Islet of Langerhans (tissue), 1 donor: ENCODE measurements at regions not wholly inside any gene's neighbourhood (a gene's known extent, or its start where the extent isn't known, plus 50 kb on each side); places are given as distances from the start of the nearest gene placed in this dataset.

ENCODE experiments used
- FAIRE-seq: peaks from one replicate; lab custom pipeline; 2011; peaks lifted over from hg19 to GRCh38; lab: Jason Lieb, UNC

DNA sequence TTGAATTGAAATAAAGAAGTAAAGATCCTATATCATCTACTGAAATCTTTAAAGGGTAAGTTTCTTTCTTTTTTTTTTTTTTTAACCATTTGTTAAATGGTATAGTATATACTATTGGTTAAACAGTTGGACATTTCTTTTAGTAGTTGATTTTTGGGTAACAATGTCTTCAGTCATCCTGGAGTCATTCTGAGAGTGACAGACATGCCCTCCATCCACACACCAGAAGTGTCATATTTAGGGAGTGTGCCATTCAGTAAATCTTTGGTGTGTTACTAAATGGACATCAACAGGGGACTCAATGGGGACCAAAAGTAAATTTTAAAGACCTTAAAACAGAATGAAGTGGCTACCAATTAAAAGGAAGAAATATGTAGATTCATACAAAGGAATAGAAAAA is 50.8 kb upstream of the SLC39A10 start:
- no peak for FAIRE-seq

DNA sequence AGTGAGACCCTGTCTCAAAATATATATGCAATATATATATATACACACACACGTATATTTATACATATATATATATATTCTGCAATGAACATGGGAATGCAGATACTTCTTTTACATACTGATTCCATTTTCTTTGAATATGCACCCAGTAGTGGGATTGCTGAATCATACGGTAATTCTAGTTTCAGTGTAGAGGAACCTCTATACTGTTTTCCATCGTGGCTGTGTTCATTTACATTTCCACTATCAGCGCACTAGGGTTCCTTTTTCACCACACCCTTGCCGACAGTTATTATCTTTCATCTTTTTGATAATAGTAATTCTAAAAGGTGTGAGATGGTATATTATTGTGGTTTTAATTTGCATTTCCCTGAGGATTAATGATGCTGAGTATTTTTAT is 52.3 kb upstream of the SLC39A10 start:
- no peak for FAIRE-seq

DNA sequence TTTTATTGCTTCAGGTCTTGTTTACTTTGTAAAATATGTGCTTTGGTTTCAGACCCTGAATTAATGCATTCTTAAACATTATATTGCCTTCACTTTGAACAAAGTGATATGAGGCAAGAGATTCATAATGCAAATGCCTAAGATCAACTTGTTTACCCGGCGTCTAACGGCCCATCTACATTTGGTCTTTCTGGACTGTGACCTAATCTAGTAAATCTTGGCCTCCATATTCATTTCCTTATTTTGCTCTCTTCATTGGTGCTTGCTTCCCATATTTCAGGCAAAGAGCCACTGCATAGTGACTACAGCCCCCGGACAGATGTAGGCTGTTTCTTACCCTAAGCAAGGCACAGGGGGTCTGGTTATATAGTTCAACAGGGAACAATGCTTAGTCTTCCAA is 53.0 kb upstream of the SLC39A10 start:
- no peak for FAIRE-seq

DNA sequence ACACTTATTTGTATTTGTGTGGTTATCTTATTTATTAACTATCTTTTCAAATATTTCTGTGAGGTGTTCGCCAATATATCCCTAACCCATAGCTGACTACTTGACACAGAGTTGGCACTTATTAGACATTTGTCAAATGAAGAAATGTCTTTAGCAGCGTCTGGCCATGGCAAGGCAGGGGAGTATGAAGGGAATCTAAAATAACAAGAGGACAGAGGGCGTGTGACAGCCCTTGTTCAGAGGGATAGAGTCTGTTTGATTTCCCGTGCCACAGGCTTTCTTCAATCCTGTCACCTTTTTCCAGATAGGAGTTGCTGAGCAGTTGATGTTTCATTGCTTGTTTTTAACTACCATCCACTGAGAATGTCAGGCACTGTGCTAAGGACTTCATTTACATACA is 53.6 kb upstream of the SLC39A10 start:
- no peak for FAIRE-seq

DNA sequence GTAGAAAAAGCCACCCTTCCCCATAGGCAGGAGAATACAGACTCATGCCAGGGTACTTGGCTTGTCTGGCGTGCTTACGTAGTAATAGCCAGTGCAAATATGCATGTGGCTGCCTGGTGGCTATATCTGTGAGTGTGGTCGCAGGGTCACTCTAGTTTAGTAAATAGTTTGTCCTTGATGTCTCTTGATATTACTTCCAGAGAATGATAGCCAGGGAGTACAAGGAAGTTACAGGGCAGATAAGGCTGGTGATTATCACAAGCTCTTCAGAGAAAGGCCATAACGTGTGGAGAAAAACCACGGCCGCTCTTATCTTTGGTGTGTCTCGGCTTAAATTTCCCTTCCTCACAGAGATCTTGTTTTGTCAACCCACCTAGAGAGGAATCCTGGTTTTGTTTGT is 54.3 kb upstream of the SLC39A10 start:
- no peak for FAIRE-seq

DNA sequence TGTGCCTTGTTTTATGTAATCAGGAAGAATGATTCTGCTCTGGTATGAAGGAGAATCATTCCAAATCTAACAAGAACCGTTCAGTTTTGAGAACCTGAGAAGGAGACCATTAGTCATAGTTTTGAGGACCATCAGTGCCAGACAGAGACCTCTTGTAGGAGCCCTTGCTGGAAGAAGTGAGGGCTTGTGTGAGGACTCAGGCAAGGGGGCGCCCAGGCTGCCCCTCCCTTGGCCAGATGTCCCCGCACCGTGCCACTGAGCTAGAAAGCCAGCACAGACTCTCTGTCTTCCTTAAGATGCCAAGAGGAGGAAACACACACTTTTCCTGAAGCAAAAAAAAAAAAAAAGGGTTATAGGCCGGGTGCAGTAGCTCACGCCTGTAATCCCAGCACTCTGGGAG is 55.7 kb upstream of the SLC39A10 start:
- no peak for FAIRE-seq

DNA sequence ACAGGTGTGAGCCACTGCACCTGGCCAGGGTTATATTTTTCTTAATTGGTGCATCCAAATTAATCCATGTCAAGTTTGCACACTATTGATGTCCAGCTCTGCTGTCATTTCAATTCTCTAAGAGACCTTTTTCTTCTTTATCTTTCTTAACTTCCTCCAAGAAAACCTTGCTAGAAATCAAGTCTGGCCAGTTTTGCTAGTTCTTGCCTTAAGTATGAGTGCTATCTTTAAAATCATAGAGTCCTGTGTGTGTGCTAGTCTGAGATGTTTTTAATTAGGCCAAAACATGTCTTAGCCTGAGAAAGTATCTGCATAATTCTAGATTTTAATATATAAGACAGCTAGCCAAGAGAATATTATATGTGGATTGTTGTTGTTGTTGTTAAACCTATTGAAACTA is 56.2 kb upstream of the SLC39A10 start:
- no peak for FAIRE-seq

DNA sequence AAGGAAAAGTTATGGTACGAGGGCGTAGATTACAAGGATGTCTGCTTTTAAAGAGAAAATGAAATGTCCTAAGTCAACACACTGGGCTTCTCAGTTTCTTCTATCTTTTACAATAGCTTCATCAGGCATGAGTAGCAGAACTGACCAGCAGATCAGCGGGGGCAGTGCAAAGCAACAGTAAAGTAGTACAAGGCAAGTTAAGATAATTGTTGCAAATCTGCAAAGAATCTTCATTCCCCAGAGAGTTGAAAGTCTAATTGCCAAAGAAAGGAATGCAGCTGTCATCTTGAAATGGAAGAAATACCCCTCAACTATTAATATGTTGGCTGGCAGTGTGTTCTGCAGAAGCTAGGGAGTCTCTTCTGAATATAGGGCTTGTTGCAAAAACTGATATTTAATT is 60.2 kb upstream of the SLC39A10 start:
- no peak for FAIRE-seq

DNA sequence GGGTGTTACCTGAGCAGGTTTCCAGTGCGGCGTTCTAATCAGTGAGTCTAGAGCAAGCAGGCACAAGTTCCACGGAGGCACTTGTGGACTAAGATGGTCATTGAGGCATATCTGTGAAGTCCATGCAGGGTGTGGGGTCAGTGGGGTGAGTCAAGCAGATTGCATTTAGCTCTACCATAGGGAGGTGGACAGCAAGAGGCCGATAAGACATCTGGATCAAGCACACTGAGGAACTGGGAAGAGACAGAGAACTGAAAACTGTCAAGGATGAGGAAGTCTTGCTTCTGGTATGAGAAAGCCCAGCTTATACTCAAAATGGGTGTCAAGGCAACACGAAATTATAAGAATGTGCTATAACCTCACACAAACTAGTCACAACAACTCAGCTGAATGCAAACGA is 61.2 kb upstream of the SLC39A10 start:
- FAIRE-seq = no peak

DNA sequence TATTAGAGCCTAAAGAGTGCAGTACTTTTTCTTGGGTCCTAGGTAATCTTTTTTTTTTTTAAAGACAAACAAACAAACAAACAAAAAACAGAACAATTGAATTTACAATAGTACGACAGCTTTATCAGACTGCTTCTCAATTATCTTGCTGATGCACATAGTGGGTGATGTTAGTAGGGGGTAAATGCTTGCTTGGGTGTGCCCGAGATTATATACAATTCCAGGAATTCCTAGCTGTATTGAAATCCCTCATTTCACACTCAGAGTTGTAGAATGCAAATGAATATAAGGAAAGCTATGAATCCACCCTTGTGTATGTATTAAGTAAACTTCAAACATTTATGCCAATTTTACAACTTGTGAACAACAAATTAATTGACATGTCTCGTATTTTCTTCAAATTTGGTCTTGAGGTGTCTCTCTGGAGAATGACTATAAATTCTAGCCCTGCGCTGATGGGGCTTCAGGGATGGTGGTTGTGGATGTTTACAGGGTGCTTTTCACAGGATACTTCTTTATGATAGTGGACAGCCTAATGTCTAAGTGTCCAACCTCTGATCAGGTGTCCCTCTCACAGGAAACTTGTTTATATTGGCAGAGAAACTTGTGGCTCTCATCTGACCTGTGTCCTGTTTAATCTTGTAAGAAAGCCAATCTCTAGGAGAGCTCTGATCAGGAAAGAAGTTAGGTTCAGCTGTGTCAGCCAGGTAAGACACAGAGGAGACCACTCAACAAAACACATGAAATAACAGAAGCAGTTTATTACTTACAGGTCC is 61.9 kb upstream of the SLC39A10 start:
- no peak for FAIRE-seq

DNA sequence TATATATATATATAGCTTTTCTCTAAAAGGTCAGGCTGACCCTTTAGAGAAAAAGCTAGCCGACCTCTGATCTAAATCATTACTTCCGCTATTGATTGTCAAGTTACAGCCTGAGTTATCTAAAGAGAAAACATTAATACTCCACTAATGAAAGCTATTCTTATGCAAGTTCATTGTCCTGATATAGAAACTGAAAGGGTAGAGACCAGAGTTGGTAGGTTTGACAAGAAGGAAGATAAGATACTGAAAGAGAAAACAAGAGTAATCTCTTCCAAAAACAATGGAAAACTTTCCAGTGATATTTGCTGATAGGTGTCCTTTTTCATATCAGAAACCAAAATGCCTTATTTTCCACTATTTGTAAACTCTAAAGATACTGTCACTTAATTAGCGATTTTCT is 62.8 kb upstream of the SLC39A10 start:
- FAIRE-seq = no peak

DNA sequence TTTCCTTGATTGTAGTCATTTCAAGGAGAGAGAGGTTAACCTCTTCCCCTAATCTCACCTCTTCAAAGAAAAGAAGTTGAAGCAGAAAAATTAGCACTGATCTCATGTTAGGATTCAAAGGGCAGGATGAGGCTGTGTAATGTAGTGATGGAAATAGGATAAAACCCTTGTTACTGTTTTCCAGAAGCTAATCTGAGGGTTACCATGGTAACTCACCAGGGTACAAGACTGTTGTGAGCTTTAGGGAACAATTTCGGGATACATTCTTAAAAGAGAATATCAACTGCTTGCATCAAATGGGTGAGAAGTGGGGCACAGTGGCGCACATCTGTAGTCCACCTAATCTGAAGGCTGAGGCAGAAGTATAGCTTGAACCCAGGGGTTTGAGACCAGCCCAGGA is 64.9 kb upstream of the SLC39A10 start:
- FAIRE-seq = no peak

DNA sequence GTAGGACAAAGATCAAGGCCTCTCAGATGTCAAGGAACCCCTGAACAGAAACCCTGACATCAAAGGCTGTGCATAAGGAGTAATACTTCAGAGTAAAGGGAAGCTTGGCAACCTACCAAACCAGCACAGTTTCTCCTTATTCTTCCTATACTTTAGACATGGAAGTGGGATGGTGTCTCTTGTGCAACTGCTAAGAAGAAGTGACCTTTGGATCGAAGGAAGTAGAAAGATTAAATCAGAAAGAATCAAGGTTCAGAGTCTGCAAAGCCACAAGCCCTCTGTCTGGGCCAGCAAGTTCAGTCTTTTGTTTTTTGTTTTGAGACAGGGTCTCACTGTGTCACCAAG is 66.2 kb upstream of the SLC39A10 start:
- no peak for FAIRE-seq

DNA sequence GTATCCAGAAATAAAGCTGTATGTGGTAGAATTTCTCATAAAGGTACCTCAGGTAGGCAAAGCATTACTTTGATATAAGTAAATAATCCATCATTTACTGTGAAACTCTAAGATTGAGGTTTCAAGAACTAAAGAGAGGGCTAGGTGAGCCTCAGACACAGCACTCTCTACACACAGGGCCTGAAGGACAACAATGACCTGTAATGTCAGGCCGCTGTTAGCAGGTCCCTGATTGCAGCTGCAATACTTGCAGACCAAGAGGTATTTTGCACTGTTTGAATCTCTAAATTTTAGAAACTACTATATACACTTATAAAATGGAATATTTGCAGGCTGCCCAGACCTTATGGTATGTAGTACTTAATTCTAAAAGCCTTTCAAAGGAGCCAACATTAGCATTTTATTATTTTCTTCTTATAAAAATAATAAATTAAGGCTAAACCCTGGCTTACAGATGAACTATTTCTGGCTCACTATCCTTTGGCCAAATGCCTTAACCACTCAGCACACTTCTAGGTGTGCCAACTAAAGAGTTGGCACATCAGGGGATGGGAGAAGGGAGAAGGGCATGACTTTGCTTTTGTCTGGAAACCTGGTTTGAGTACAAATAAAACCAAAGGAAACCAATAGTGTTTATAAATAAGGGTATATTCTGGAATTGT is 66.7 kb upstream of the SLC39A10 start:
- no peak for FAIRE-seq

DNA sequence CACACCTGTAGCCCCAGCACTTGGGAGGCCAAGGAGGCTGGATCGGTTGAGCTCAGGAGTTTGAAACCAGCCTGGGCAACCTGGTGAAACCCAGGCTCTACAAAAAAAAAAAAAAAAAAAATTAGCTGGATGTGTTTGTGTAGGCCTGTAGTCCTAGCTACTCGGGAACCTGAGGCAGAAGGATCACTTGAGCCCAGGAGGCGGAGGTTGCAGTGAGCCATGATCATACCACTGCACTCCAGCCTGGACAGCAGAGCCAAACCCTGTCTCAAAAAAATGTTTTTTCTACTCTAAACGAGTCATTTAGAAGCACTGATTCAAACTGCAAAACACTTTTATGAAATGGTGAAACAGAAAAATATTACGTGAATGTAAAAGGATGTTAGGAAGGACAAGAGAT is 69.1 kb upstream of the SLC39A10 start:
- FAIRE-seq = no peak

DNA sequence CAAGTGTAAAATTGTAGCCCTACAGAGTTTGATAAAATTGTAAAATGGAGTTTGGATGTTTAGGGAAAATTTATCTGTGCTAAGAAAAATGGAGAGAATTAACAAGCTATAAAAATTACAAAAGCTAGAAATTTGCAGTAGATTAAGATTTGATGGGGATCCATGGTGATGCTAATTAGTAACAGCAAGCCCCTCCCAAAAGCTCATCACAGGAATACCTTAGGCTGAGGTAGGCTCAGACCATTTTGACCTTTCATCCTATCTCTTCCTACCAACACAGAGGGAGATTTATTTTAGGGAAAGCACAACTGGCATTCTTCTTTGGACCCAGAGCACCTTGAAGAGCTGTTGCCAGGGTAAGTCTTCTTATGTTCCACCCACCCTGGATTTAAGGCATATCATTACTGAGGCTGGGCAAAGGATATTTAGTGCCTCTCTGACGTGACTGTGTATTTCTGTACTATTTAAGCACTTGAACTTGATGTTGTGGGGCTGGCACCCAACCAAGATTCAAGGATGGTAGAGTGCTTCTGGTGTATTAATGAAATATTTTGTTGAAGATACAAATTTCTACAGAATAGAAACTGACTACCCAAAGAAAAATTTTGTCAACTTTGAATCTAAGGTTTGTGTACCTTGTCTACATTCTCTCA is 70.8 kb upstream of the SLC39A10 start:
- FAIRE-seq = no peak

DNA sequence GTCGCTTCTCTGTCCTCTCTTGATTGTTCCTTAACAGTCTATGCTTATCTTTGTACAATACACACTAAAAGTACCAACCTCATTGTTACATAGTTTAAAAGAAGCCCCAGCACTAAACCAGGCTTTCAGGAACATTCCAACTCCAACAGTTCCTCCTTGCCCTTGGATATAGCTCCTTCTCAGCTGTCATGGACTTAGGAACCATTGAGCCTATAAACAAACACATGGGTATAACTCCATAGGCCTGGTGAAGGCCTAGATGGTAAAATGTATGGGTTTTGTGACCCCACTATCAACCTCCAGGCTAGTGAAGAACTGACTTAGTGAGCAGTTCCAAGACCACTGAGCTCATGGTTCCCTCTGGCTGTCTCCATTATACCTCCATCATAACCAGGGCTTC is 74.8 kb upstream of the SLC39A10 start:
- FAIRE-seq = no peak

DNA sequence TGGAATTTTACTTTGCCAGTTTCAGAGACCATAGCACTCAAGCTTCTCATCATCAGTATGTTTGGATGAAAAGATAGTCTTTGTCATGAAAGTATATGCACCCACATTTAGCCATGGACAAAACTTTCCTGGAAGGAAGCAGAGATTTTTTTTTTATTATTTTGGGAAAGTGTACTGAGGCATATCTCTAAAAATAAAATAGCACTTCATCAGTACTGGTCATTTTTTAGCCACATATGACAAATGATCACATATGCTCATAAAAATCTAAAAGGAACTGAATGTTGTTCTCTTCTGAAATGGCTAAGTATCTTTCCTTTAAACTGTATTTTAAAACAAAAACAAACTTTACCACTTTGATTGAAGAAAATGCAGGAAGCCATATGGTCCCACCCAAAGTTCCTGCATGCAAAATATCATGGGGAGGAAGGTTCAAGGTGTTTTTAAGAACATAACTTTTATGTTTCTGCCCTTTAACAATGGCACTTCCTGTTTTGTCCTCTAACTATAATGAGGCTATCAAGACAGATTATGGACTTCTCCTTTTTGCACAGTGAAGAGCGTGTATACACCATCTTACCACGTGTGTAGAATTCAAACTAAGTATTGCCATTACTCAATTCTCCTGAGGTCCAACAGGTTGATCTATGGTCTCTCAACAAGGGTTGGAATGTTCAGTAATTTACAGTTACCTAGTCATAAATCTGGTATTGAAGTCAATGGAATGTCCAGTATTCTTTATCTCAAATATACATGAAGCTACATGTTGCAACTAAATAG is 77.1 kb upstream of the SLC39A10 start:
- FAIRE-seq = no peak

DNA sequence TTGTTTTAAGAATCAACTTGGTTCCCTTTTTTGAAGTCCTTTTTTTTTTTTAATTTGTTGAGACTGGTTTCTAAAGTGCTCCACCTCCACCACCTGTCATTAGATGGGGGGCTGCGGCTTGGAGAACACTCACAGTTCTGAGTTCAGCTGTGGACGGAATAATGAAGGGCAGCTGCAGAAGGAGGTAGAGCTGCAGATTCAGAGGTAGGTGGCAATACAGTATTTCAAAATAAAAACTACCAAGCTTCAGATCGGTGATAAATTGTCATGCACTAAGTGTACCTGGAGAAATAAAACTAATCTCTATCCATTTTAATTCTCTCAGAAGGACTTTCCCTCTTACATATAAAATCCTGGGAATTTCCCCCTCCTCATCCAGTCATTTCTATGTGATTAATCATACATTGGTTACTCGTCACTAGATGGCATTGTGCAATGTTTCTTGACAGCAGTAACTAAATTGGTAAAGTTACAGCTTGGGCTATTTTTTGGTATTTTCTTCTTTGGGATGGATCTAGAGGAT is 81.1 kb upstream of the SLC39A10 start:
- FAIRE-seq = no peak

DNA sequence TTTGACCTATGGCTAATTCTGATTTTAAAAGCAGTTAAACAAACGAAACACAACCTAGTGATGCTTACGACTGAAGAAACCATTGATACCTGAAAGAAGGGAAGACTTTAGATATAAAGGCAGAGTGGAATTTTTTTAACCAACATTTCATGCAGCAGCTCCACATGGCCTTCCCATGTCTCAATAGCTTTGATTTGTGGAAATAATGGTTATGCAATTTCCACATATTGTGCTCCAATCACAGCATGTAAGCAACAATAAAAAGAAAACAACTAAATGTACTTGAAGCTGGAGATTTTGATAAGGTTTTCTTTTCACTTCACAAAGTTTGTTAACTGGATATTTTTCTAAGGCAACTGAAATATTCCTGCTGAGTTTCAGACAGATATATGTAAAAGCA is 82.0 kb upstream of the SLC39A10 start:
- FAIRE-seq = no peak

DNA sequence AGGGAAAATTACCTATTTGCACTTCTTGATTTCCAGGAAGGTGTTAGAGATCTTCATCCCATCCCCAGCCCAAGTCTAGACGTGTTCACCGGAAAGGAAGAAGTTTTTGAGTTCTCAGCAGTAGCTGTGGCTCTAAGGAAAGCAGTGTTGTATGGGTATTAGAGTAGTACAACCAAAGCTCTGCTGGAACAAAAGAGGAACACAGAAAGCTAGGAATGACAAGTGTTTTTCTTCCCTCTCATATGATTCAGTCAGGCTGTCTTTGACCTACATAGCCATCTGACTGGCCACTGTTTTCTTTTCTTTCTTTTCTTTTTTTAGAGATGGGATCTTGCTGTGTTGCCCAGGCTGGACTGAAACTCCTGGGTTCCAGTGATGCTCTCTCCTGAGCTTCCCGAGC is 82.7 kb upstream of the SLC39A10 start:
- no peak for FAIRE-seq

DNA sequence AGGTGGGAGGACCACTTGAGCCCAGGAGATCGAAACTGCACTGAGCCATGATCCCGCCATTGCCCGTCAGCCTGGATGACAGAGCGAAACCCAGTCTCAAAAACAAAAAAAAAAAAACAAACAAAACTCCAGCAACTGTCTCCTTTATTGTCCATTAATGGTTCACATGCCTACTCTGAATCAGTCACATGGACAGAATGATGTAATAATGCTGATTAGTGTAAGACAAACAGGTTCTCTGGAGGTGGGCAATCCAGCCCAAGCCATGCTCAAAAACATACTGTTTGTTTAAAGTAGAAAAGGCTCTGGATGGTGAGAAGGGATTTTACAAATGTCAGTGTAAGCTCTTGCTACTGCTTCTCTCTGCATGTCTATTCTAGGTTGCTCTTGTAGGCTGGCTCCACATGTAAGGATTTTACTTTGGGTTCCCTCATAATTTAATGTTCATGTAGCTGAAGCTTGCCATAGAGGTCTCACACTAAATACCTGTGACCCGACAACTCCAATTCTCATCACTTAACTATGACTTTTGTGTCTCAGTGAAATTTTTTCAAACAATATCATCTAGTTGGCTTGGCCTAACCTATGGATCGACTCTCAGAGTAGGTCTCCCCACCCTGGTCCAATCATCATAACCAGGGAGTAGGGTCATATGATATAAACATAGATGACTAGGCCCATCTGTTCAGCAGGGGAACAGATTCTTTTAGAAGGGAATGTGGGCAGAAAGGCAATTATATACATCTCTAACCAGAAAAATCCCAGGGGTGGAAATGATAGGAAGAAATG is 83.9 kb upstream of the SLC39A10 start:
- FAIRE-seq = no peak
